Activated CD8-positive, alpha-beta memory T cell treated with anti-CD3 and anti-CD28 coated beads for 36 hours (primary cell): ENCODE measurements at regions not wholly inside any gene's neighbourhood (a gene's known extent, or its start where the extent isn't known, plus 50 kb on each side); places are given as distances from the start of the nearest gene placed in this dataset.
"Not testable (repeated sequence)": the region's sequence is repeated elsewhere in the genome, so short reads cannot be mapped to it uniquely, and the experiment has no call there.

ENCODE experiments used
- CTCF ChIA-PET: fragments of 350-600 bp; sonication (Branson Sonifier 250); formaldehyde crosslinking; loops from one replicate; lab custom pipeline; 2021; ENCODE audit warnings: antibody characterized with exemption; lab: Charles Lee
- POLR2A ChIA-PET: fragments of 350-600 bp; sonication (Branson Sonifier 250); formaldehyde crosslinking; loops from one replicate; lab custom pipeline; 2021; ENCODE audit warnings: antibody characterized with exemption; lab: Charles Lee

- POLR2A ChIA-PET = no interaction called here
- CTCF ChIA-PET = no interaction called here
Observed at GRCh38 chr11:91081440-91082043, 858.7 kb upstream of the CHORDC1 start.

GRCh38 chr11:91078221-91078620 is 855.4 kb upstream of the CHORDC1 start:
- CTCF ChIA-PET = no interaction called here
- POLR2A ChIA-PET = no interaction called here

- CTCF ChIA-PET = no interaction called here
- POLR2A ChIA-PET = no interaction called here
Observed at GRCh38 chr11:91075032-91075695, 852.3 kb upstream of the CHORDC1 start.

GRCh38 chr11:91067666-91068065 is 844.8 kb upstream of the CHORDC1 start:
- CTCF ChIA-PET = no interaction called here
- POLR2A ChIA-PET = no interaction called here

GRCh38 chr11:91066456-91067047 is 843.7 kb upstream of the CHORDC1 start:
- ChIA-PET CTCF (no interaction called here), POLR2A (no interaction called here)

- CTCF ChIA-PET, POLR2A ChIA-PET: not testable (repeated sequence)
Observed at GRCh38 chr11:91063399-91063798, 840.5 kb upstream of the CHORDC1 start.

- POLR2A ChIA-PET = no interaction called here
Observed at GRCh38 chr11:91047882-91048281, 825.0 kb upstream of the CHORDC1 start.

GRCh38 chr11:91046261-91046660 is 823.4 kb upstream of the CHORDC1 start:
- ChIA-PET CTCF (no interaction called here), POLR2A (no interaction called here)

More at GRCh38 chr11:91047882-91048281, 825.0 kb upstream of the CHORDC1 start:
- CTCF ChIA-PET = no interaction called here

- ChIA-PET POLR2A (no interaction called here), CTCF (no interaction called here)
Observed at GRCh38 chr11:91041626-91042025, 818.8 kb upstream of the CHORDC1 start.

- ChIA-PET CTCF (no interaction called here), POLR2A (no interaction called here)
Observed at GRCh38 chr11:91023731-91024130, 800.9 kb upstream of the CHORDC1 start.

GRCh38 chr11:91011503-91011902 is 788.7 kb upstream of the CHORDC1 start:
- POLR2A ChIA-PET = no interaction called here
- CTCF ChIA-PET = no interaction called here

GRCh38 chr11:91005458-91005857 is 782.6 kb upstream of the CHORDC1 start:
- POLR2A ChIA-PET = no interaction called here
- CTCF ChIA-PET = no interaction called here

GRCh38 chr11:90997241-90997640 is 774.4 kb upstream of the CHORDC1 start:
- ChIA-PET CTCF (no interaction called here), POLR2A (no interaction called here)

GRCh38 chr11:90972159-90972558 is 749.3 kb upstream of the CHORDC1 start:
- CTCF ChIA-PET, POLR2A ChIA-PET: not testable (repeated sequence)

- ChIA-PET CTCF (no interaction called here), POLR2A (no interaction called here)
Observed at GRCh38 chr11:90947930-90948329, 725.1 kb upstream of the CHORDC1 start.

- ChIA-PET CTCF (no interaction called here), POLR2A (no interaction called here)
Observed at GRCh38 chr11:90930252-90930651, 707.4 kb upstream of the CHORDC1 start.

- CTCF ChIA-PET = no interaction called here
- POLR2A ChIA-PET = no interaction called here
Observed at GRCh38 chr11:90919332-90919731, 696.5 kb upstream of the CHORDC1 start.

- ChIA-PET CTCF (no interaction called here), POLR2A (no interaction called here)
Observed at GRCh38 chr11:90916706-90917105, 693.9 kb upstream of the CHORDC1 start.

- ChIA-PET CTCF (no interaction called here), POLR2A (no interaction called here)
Observed at GRCh38 chr11:90913131-90913668, 690.4 kb upstream of the CHORDC1 start.

- ChIA-PET POLR2A (no interaction called here), CTCF (no interaction called here)
Observed at GRCh38 chr11:90912631-90913030, 689.8 kb upstream of the CHORDC1 start.

GRCh38 chr11:90911192-90911591 is 688.3 kb upstream of the CHORDC1 start:
- POLR2A ChIA-PET = no interaction called here
- CTCF ChIA-PET = no interaction called here
